ENCODE measurements at regions not wholly inside any gene's neighbourhood (a gene's known extent, or its start where the extent isn't known, plus 50 kb on each side); places are given as distances from the start of the nearest gene placed in this dataset.
"Not testable (repeated sequence)": the region's sequence is repeated elsewhere in the genome, so short reads cannot be mapped to it uniquely, and the experiment has no call there.

GRCh38 chr2:36287363-36288275 is 68.0 kb upstream of the CRIM1 start:
- no peak for TF ChIP-seq CTCF (conservative IDR thresholded peaks at IDR 0.05)

GRCh38 chr2:36279506-36279905 is 76.1 kb upstream of the CRIM1 start:
- H3K27ac ChIP-seq: not testable (repeated sequence)

More at GRCh38 chr2:36287363-36288275, 68.0 kb upstream of the CRIM1 start:
- H3K27ac ChIP-seq: no peak overlapping the region

GRCh38 chr2:36277881-36278523 is 77.6 kb upstream of the CRIM1 start:
- H3K27ac ChIP-seq: no peak overlapping the region
- TF ChIP-seq CTCF (conservative IDR thresholded peaks at IDR 0.05): no peak

- TF ChIP-seq CTCF (conservative IDR thresholded peaks at IDR 0.05): no peak
- H3K27ac ChIP-seq: no peak overlapping the region
Observed at GRCh38 chr2:36277146-36277808, 78.3 kb upstream of the CRIM1 start.

GRCh38 chr2:36271266-36271665 is 84.3 kb upstream of the CRIM1 start:
- H3K27ac ChIP-seq: no peak overlapping the region
- no peak for TF ChIP-seq CTCF (conservative IDR thresholded peaks at IDR 0.05)

- TF ChIP-seq CTCF (conservative IDR thresholded peaks at IDR 0.05): no peak
Observed at GRCh38 chr2:36270758-36271157, 84.8 kb upstream of the CRIM1 start.

GRCh38 chr2:36267194-36267593 is 88.4 kb upstream of the CRIM1 start:
- TF ChIP-seq CTCF (conservative IDR thresholded peaks at IDR 0.05): no peak
- no peak overlapping the region for H3K27ac ChIP-seq

More at GRCh38 chr2:36270758-36271157, 84.8 kb upstream of the CRIM1 start:
- H3K27ac ChIP-seq: no peak overlapping the region

All from VCaP (cell line).